DND-41 (cell line): ENCODE measurements at regions not wholly inside any gene's neighbourhood (a gene's known extent, or its start where the extent isn't known, plus 50 kb on each side); places are given as distances from the start of the nearest gene placed in this dataset.

Source experiments
- ATAC-seq: fragments of 200-7000 bp; cut with Tn5 transposase; 3 replicates; pipeline ENCODE4 v1.9.1; 2021; ENCODE audit warnings: low read depth; ENCODE audit not compliant: insufficient read depth
- DNase-seq: peaks from one replicate; pipeline ENCODE4 v3.0.0-alpha.2; 2020
- H2AFZ ChIP-seq: 2 replicates; pipeline ENCODE4 v1.6.0; 2012; ENCODE audit warnings: low read depth, low read length
- H3K27ac ChIP-seq: 2 replicates; pipeline ENCODE4 v1.5.1; 2012; ENCODE audit warnings: low read length, inconsistent platforms
- H3K27me3 ChIP-seq: fragments of 200-600 bp; sonication (generic); 2 replicates; pipeline ENCODE4 v1.6.0; 2012; ENCODE audit warnings: low read length, mild to moderate bottlenecking, inconsistent platforms; ENCODE audit not compliant: insufficient read depth, poor library complexity
- H3K36me3 ChIP-seq: 2 replicates; pipeline ENCODE4 v1.5.1; 2012; ENCODE audit warnings: low read length, inconsistent platforms; ENCODE audit not compliant: insufficient read depth
- H3K4me1 ChIP-seq: 2 replicates; pipeline ENCODE4 v1.5.1; 2012; ENCODE audit warnings: mild to moderate bottlenecking, low read length; ENCODE audit not compliant: insufficient read depth
- H3K4me2 ChIP-seq: 2 replicates; pipeline ENCODE4 v1.6.0; 2012; ENCODE audit warnings: mild to moderate bottlenecking, moderate library complexity, low read length, inconsistent platforms; ENCODE audit not compliant: insufficient read depth
- H3K4me3 ChIP-seq, 2 experiments: fragments of 200-600 bp in 1 of 2; shearing (Covaris generic) in 1 of 2; 2 replicates each; pipeline ENCODE4 v1.5.1; 2012 to 2016; ENCODE audit warnings: inconsistent platforms in 2 of 2, low read length in 2 of 2, mild to moderate bottlenecking in 2 of 2, low read depth in 1 of 2, moderate library complexity in 1 of 2
- H3K79me2 ChIP-seq: 2 replicates; pipeline ENCODE4 v1.6.0; 2012; ENCODE audit warnings: low read length, inconsistent platforms; ENCODE audit not compliant: insufficient read depth
- H3K9ac ChIP-seq: 2 replicates; pipeline ENCODE4 v1.6.0; 2012; ENCODE audit warnings: low read depth, mild to moderate bottlenecking, inconsistent platforms, low read length, moderate library complexity
- H3K9me3 ChIP-seq: 2 replicates; pipeline ENCODE4 v1.5.1; 2012; ENCODE audit warnings: low read length, moderate library complexity, mild to moderate bottlenecking, inconsistent platforms; ENCODE audit not compliant: insufficient read depth, severe bottlenecking
- H4K20me1 ChIP-seq: 2 replicates; pipeline ENCODE4 v1.6.0; 2012; ENCODE audit warnings: low read length; ENCODE audit not compliant: insufficient read depth
- CTCF ChIP-seq: IDR thresholded peaks from 2 replicates; pipeline ENCODE4 v1.5.1; 2012; ENCODE audit warnings: borderline replicate concordance, low read length, moderate library complexity, mild to moderate bottlenecking; ENCODE audit not compliant: poor library complexity, severe bottlenecking; ENCODE audit errors: extremely low read depth
- EZH2 ChIP-seq: IDR thresholded peaks from 3 replicates; pipeline ENCODE4 v1.6.1; 2012; ENCODE audit warnings: borderline replicate concordance, low read depth, mild to moderate bottlenecking, moderate library complexity, low read length, inconsistent platforms; ENCODE audit not compliant: severe bottlenecking

- DNase-seq (no peak), ATAC-seq (no peak)
- H4K20me1 ChIP-seq = no peaks in the 10 kb centered on the region
- no peak overlapping the region for H3K9ac ChIP-seq
- H3K4me1 ChIP-seq = no peaks in the 10 kb centered on the region
- H3K4me3 ChIP-seq = no peak overlapping the region
- no peaks in the 10 kb centered on the region for H3K36me3 ChIP-seq
- no peak overlapping the region for H3K27ac ChIP-seq
- H3K79me2 ChIP-seq = no peaks in the 10 kb centered on the region
- no peak overlapping the region for H2AFZ ChIP-seq
- H3K4me2 ChIP-seq = no peak overlapping the region
- no peaks in the 10 kb centered on the region for H3K9me3 ChIP-seq
- H3K27me3 ChIP-seq = no peaks in the 10 kb centered on the region
- TF ChIP-seq EZH2 (no peak), CTCF (no peak)
Observed at GRCh38 chr19:29154163-29154562, 58.8 kb downstream of the UQCRFS1 start.

GRCh38 chr19:29145756-29146155 is 67.2 kb downstream of the UQCRFS1 start:
- H2AFZ ChIP-seq = no peak overlapping the region
- H3K4me1 ChIP-seq = no peaks in the 10 kb centered on the region
- TF ChIP-seq EZH2 = no peak
- TF ChIP-seq CTCF = no peak
- no peaks in the 10 kb centered on the region for H3K9me3 ChIP-seq
- no peaks in the 10 kb centered on the region for H3K79me2 ChIP-seq
- no peaks in the 10 kb centered on the region for H3K36me3 ChIP-seq
- no peak overlapping the region for H3K27ac ChIP-seq
- no peak for ATAC-seq
- no peak overlapping the region for H3K9ac ChIP-seq
- H3K27me3 ChIP-seq = no peaks in the 10 kb centered on the region
- no peak overlapping the region for H3K4me3 ChIP-seq
- H3K4me2 ChIP-seq = no peak overlapping the region
- H4K20me1 ChIP-seq = no peaks in the 10 kb centered on the region
- no peak for DNase-seq

- H3K4me1 ChIP-seq = no peaks in the 10 kb centered on the region
Observed at GRCh38 chr19:29143183-29143582, 69.8 kb downstream of the UQCRFS1 start.

More at GRCh38 chr19:29143183-29143582, 69.8 kb downstream of the UQCRFS1 start:
- H4K20me1 ChIP-seq = no peaks in the 10 kb centered on the region
- no peak overlapping the region for H2AFZ ChIP-seq
- H3K27ac ChIP-seq = no peak overlapping the region
- no peak overlapping the region for H3K4me2 ChIP-seq
- no peaks in the 10 kb centered on the region for H3K79me2 ChIP-seq
- TF ChIP-seq EZH2 (no peak), CTCF (no peak)
- no peak overlapping the region for H3K9ac ChIP-seq
- H3K9me3 ChIP-seq = peaks cover 15% of the 10 kb centered on the region
- H3K27me3 ChIP-seq = no peaks in the 10 kb centered on the region
- DNase-seq (no peak), ATAC-seq (no peak)
- H3K36me3 ChIP-seq = no peaks in the 10 kb centered on the region
- H3K4me3 ChIP-seq = no peak overlapping the region
